ENCODE measurements at regions not wholly inside any gene's neighbourhood (a gene's known extent, or its start where the extent isn't known, plus 50 kb on each side); places are given as distances from the start of the nearest gene placed in this dataset.
A peak's percentile ranks its signal among the peaks of the same experiment; 100 is the strongest.

DNA sequence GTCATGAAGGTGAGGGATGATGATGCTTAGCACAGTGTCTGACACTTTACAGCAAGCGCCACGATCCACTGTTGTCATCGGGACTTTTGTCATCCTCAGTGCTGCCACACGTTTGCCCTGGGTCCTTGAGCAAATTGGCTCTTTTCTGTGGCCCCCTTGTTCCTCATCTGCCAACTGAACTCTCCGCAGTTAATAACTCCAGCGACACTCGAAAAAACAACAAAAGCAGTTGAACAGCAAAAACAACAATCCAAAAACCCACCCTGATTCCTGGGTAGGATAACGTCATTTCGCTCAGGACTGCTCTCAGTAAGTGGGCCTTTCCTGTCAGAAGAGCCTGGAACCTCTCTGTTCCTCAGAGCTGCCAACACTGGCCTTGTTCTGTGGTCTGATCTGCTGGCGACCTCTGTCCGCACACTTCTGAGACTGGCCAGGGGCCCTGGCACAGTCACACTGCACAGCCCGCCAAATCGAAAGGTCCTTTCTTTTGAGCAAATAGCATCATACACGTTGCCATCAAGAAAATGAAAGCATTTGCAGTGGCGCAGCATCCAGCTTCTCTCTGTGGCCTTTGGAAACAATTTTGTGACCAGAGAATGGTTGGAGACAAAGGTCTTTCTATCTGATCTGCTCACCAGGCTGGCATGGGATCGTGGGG is 79.9 kb upstream of the SYT13 start:
- no peak for DNase-seq (ENCODE audit: low read depth)
- no peak overlapping the region for H3K4me3 ChIP-seq (ENCODE audit: low read depth, low read length)
- TF ChIP-seq, protein P1, sequence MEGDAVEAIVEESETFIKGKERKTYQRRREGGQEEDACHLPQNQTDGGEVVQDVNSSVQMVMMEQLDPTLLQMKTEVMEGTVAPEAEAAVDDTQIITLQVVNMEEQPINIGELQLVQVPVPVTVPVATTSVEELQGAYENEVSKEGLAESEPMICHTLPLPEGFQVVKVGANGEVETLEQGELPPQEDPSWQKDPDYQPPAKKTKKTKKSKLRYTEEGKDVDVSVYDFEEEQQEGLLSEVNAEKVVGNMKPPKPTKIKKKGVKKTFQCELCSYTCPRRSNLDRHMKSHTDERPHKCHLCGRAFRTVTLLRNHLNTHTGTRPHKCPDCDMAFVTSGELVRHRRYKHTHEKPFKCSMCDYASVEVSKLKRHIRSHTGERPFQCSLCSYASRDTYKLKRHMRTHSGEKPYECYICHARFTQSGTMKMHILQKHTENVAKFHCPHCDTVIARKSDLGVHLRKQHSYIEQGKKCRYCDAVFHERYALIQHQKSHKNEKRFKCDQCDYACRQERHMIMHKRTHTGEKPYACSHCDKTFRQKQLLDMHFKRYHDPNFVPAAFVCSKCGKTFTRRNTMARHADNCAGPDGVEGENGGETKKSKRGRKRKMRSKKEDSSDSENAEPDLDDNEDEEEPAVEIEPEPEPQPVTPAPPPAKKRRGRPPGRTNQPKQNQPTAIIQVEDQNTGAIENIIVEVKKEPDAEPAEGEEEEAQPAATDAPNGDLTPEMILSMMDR (conservative IDR thresholded peaks at IDR 0.05; ENCODE audit: low read depth, low read length) = no peak

DNA sequence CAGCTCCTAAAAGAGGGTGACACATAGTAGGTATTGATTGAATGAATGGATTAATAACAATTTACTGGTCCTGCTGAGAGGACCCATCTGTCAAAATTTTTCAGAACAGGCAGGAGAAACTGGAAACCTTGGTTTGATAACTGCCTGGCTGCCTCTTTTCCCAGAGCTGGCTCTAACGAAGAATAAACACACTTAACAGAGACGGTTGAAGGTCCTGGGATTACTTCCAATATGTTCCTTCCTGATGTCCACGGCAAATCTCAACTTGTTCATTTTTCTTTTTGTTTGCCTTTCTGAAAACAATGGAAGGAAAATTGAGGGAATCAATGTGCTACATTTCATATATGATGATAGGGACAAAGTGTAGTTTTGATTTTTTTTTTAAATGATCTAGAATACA is 76.5 kb upstream of the SYT13 start:
- TF ChIP-seq, protein P1 (conservative IDR thresholded peaks at IDR 0.05; ENCODE audit: low read depth, low read length) = no peak
- DNase-seq (ENCODE audit: low read depth) = no peak

DNA sequence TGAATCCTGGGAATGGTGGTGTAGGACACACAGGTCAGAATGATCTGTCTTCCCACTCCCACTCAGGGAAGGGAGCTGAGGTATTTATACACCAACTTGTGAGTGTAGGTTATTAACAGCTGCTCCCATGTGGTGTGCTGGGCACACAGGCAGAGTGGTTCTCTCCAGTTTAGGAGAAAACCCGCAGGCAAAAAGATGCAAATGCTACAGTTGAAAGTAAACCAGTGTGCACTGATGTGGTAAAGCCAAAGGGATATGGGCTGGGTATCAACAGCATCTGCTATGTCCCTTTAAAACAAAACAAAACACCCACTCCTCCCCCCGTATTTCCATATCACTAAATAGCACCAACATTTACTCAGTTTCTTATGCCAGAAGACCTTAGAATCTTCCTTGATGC is 75.4 kb upstream of the SYT13 start:
- TF ChIP-seq, protein P1 (conservative IDR thresholded peaks at IDR 0.05; ENCODE audit: low read depth, low read length) = no peak
- H3K4me3 ChIP-seq (ENCODE audit: low read depth, low read length) = no peak overlapping the region
- no peak for DNase-seq (ENCODE audit: low read depth)

More for the DNA sequence above, 76.5 kb upstream of the SYT13 start:
- H3K4me3 ChIP-seq (ENCODE audit: low read depth, low read length) = no peak overlapping the region

DNA sequence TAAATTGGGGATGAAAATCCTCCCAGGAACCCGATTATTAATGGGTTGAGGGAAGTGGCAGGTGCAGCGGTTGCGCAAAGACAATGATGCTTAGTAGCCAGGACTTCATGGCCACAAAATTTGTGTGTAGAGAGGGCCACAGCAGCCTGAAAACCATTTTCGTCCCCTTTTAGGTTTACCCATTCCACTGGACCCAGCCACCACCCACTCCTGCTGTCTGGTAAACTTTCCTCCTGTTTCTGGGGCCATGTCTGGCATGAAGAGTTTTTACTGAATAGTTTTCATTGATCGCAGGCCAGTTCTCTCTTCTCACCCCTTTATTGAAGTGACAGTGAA is 69.5 kb upstream of the SYT13 start:
- peak overlapping the region; percentile 58 for H3K4me3 ChIP-seq (ENCODE audit: low read depth, low read length)
- TF ChIP-seq, protein P1 (conservative IDR thresholded peaks at IDR 0.05; ENCODE audit: low read depth, low read length) = no peak
- no peak for DNase-seq (ENCODE audit: low read depth)

DNA sequence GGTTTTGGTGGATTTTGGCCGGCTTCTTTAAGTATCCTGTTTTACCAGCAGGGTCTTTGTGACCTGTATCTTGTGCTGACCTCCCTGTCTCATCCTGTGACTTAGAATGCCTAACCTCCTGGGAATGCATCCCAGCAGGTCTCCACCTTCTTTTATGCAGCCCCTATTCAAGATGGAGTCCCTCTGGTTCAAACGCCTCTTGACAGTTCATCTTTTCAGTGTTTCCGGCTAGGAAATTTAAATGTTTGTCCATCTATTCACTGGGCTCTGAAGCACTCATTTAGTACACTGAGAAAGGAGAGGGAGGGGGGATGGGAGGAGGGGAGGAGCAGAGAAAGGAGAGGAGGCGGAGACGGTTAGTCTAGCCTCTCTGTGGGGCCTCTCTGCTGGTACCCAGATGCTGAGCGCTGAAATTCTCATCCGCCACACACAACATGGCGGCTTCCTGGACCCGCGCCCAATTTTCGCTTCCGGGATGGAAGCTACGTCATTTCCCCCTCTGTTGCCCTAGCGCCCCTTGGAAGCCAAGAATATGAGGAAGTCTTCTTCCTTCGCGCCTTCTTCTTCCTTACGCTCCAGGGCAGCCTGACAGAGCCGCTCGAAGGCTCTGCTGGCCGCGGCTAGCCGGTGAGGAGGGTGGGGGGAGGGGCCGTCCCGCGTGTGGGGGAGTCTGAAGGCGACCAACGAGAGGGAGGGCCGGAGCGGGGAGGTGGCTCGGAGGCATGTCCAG is 69.0 kb upstream of the SYT13 start:
- DNase-seq (ENCODE audit: low read depth) = peak; percentile 59
- TF ChIP-seq, protein P1 (conservative IDR thresholded peaks at IDR 0.05; ENCODE audit: low read depth, low read length) = no peak
- H3K4me3 ChIP-seq (ENCODE audit: low read depth, low read length) = peak overlapping the region; percentile 58

DNA sequence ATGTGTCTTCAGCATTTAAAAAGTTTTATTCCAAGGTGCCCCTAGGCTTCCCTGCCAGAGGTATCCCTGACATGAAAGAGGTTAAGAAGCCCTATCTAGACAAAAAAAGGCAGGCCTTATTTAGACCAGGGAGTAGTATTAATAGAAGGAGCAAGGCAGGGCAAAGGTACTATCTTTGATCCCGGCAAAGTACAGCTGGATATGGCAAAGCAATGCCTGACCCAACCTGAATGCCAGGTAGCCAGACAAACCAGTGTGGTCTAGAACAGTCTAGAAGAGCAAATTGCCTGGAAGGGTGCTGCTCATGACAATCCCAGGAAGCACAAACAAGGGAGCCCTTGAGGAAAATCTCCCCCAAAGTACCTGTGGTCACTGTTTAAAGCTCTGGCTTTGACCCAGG is 62.6 kb upstream of the SYT13 start:
- no peak overlapping the region for H3K4me3 ChIP-seq (ENCODE audit: low read depth, low read length)
- TF ChIP-seq, protein P1 (conservative IDR thresholded peaks at IDR 0.05; ENCODE audit: low read depth, low read length) = no peak
- no peak for DNase-seq (ENCODE audit: low read depth)
